GM21447 (cell line): ENCODE measurements at regions not wholly inside any gene's neighbourhood (a gene's known extent, or its start where the extent isn't known, plus 50 kb on each side); places are given as distances from the start of the nearest gene placed in this dataset.

Experiments
- ATAC-seq: cut with Tn5 transposase; IDR thresholded peaks from one replicate; pipeline ENCODE4 v1.9.1; 2021; ENCODE audit not compliant: unreplicated experiment

- no peak for ATAC-seq
Observed at GRCh38 chr10:130885021-130885655, 426.4 kb downstream of the TCERG1L start.

GRCh38 chr10:130887170-130887569, 424.4 kb downstream of the TCERG1L start:
- no peak for ATAC-seq

- no peak for ATAC-seq
Observed at GRCh38 chr10:130888493-130888892, 423.0 kb downstream of the TCERG1L start.

- ATAC-seq, result no peak
Observed at GRCh38 chr10:130889240-130889639, 422.3 kb downstream of the TCERG1L start.

- no peak for ATAC-seq
Observed at GRCh38 chr10:130889780-130890179, 421.7 kb downstream of the TCERG1L start.

GRCh38 chr10:130891066-130891465, 420.5 kb downstream of the TCERG1L start:
- no peak for ATAC-seq

GRCh38 chr10:130894471-130894870, 417.1 kb downstream of the TCERG1L start:
- no peak for ATAC-seq

- no peak for ATAC-seq
Observed at GRCh38 chr10:130895161-130895560, 416.4 kb downstream of the TCERG1L start.

- ATAC-seq, result no peak
Observed at GRCh38 chr10:130897815-130898214, 413.7 kb downstream of the TCERG1L start.

GRCh38 chr10:130898381-130898780, 413.1 kb downstream of the TCERG1L start:
- ATAC-seq, result no peak

- ATAC-seq, result no peak
Observed at GRCh38 chr10:130899856-130900255, 411.7 kb downstream of the TCERG1L start.

GRCh38 chr10:130900441-130901160, 410.9 kb downstream of the TCERG1L start:
- ATAC-seq, result no peak

- no peak for ATAC-seq
Observed at GRCh38 chr10:130901311-130902165, 410.0 kb downstream of the TCERG1L start.

- no peak for ATAC-seq
Observed at GRCh38 chr10:130902471-130902870, 409.1 kb downstream of the TCERG1L start.

GRCh38 chr10:130902929-130903328, 408.6 kb downstream of the TCERG1L start:
- no peak for ATAC-seq

- no peak for ATAC-seq
Observed at GRCh38 chr10:130904676-130905075, 406.8 kb downstream of the TCERG1L start.

- ATAC-seq, result no peak
Observed at GRCh38 chr10:130905386-130905785, 406.1 kb downstream of the TCERG1L start.

GRCh38 chr10:130905921-130906320, 405.6 kb downstream of the TCERG1L start:
- ATAC-seq, result no peak

GRCh38 chr10:130910848-130911247, 400.7 kb downstream of the TCERG1L start:
- no peak for ATAC-seq

- ATAC-seq, result no peak
Observed at GRCh38 chr10:130913844-130914243, 397.7 kb downstream of the TCERG1L start.

GRCh38 chr10:130914367-130914766, 397.2 kb downstream of the TCERG1L start:
- no peak for ATAC-seq

GRCh38 chr10:130915065-130915464, 396.5 kb downstream of the TCERG1L start:
- no peak for ATAC-seq
